Coronary artery (tissue), 2 donors: ENCODE measurements at regions not wholly inside any gene's neighbourhood (a gene's known extent, or its start where the extent isn't known, plus 50 kb on each side); places are given as distances from the start of the nearest gene placed in this dataset.
A peak's percentile ranks its signal among the peaks of the same experiment; 100 is the strongest.

Source experiments
- DNase-seq: peaks from one replicate; pipeline ENCODE4 v3.0.0-alpha.2; 2017; ENCODE audit warnings: low spot score
- H3K27ac ChIP-seq, 2 donors: fragments of 200-600 bp; sonication (generic); one replicate each; pipeline ENCODE4 v1.5.1; 2016 to 2019
- H3K4me3 ChIP-seq: fragments of 200-600 bp; sonication (generic); 2 replicates; pipeline ENCODE4 v1.5.1; 2016; ENCODE audit warnings: mild to moderate bottlenecking, moderate library complexity
- TF ChIP-seq, protein P1 (sequence below): fragments of 200-600 bp; sonication (generic); IDR thresholded peaks from one replicate; pipeline ENCODE4 v1.5.1; 2019; ENCODE audit warnings: antibody characterized with exemption

- TF ChIP-seq, protein P1, sequence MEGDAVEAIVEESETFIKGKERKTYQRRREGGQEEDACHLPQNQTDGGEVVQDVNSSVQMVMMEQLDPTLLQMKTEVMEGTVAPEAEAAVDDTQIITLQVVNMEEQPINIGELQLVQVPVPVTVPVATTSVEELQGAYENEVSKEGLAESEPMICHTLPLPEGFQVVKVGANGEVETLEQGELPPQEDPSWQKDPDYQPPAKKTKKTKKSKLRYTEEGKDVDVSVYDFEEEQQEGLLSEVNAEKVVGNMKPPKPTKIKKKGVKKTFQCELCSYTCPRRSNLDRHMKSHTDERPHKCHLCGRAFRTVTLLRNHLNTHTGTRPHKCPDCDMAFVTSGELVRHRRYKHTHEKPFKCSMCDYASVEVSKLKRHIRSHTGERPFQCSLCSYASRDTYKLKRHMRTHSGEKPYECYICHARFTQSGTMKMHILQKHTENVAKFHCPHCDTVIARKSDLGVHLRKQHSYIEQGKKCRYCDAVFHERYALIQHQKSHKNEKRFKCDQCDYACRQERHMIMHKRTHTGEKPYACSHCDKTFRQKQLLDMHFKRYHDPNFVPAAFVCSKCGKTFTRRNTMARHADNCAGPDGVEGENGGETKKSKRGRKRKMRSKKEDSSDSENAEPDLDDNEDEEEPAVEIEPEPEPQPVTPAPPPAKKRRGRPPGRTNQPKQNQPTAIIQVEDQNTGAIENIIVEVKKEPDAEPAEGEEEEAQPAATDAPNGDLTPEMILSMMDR: no peak
- no peak overlapping the region for H3K27ac ChIP-seq
- no peak for DNase-seq
- H3K4me3 ChIP-seq: no peak overlapping the region
Observed at GRCh38 chr4:77384094-77384493, 221.5 kb upstream of the CXCL13 start.

- Histone ChIP-seq H3K4me3 (no peak overlapping the region), H3K27ac (no peak overlapping the region)
- TF ChIP-seq, protein P1: peak; percentile 47
- no peak for DNase-seq
Observed at GRCh38 chr4:77385124-77385969, 220.3 kb upstream of the CXCL13 start.

DNA sequence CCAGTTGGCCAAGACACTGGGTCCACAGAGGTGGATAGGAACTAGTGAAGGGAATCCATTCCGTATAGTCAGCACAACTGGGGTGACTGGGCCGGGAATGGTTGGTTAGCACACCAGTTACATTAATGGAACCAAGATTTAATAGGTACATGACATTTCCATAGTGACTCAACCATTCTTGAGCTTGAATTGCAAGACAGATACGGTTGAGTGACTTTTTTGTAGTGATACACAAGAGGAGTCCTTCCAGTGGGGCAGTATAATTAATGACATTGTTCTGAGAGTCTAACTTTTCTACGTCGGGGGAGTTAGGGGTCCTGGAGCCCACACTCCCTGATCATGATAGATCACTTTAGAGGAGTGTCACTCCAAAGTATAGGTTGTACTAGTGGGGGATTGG, 211.6 kb upstream of the CXCL13 start:
- Histone ChIP-seq H3K27ac (no peak overlapping the region), H3K4me3 (no peak overlapping the region)
- TF ChIP-seq, protein P1: no peak
- DNase-seq: no peak

GRCh38 chr4:77395481-77395880, 210.1 kb upstream of the CXCL13 start:
- TF ChIP-seq, protein P1: no peak
- Histone ChIP-seq H3K27ac (no peak overlapping the region), H3K4me3 (no peak overlapping the region)
- no peak for DNase-seq

- H3K27ac ChIP-seq: no peak overlapping the region
- no peak for DNase-seq
- no peak overlapping the region for H3K4me3 ChIP-seq
- TF ChIP-seq, protein P1: no peak
Observed at GRCh38 chr4:77398256-77398655, 207.4 kb upstream of the CXCL13 start.

- TF ChIP-seq, protein P1: no peak
- no peak overlapping the region for H3K27ac ChIP-seq
- no peak for DNase-seq
- no peak overlapping the region for H3K4me3 ChIP-seq
Observed at GRCh38 chr4:77399831-77400230, 205.8 kb upstream of the CXCL13 start.

- TF ChIP-seq, protein P1: no peak
- Histone ChIP-seq H3K27ac (no peak overlapping the region), H3K4me3 (no peak overlapping the region)
- DNase-seq: no peak
Observed at GRCh38 chr4:77413766-77414165, 191.9 kb upstream of the CXCL13 start.
